ENCODE measurements at regions not wholly inside any gene's neighbourhood (a gene's known extent, or its start where the extent isn't known, plus 50 kb on each side); places are given as distances from the start of the nearest gene placed in this dataset.
"Not testable (repeated sequence)": the region's sequence is repeated elsewhere in the genome, so short reads cannot be mapped to it uniquely, and the experiment has no call there.

GRCh38 chr4:42824278-42824977 is 68.1 kb upstream of the GRXCR1 start:
- in situ Hi-C loops (cut with HindIII; ENCODE audit: low pct_ligation_motif_present, low pct_unique_long_range_greater_than_20kb, low sequenced_read_pairs) = no loop called here
- DNase-seq = no peak

DNA sequence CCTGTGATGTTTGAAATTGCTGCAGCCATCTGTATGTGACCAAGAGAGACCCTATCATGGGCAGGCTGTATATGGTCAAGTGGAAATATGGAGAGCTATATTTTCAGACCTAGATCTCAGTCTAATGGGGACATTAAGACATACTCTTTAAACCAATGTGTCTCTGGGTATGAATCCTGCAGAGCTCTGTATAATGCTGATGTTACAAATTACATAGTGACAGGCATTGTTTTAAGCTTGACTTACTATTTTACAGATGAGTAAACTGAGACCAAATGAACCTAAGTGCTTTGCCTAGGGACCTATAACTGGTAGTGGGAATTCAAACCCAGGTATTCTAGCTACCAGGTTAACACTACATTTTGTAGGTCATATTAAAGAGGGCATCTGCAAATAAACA is 71.3 kb upstream of the GRXCR1 start:
- DNase-seq = no peak
- in situ Hi-C loops (cut with HindIII; ENCODE audit: low pct_ligation_motif_present, low pct_unique_long_range_greater_than_20kb, low sequenced_read_pairs) = no loop called here

DNA sequence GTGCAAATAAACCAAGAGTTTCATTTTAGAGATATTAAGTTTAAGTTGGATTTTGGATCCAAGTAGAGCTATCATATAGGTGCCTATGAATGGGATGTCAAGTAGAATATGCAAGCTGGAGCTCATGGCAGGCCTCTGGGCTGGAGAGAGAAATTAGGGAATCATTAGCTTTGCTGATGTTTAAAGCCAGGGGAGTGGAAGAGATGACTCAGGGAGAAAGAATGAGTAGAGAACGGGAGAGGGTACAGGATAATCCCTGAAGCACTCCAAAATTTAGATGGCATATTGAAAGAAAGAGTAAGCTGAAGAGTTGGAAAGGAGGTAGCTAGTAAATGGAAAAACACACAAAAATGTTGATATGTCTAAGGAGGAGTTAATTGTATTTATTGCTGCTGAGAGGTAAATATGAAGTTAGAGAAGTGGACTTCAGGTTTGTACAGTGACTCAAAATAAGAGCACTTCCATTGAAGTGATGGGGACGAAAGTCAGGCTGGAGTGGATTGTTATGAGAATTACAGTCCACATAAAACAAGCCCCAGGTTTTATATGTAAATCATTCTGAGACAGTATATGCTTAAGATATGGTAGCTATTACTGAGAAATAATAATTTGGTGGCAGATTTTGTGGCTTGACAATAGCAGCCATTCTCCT is 72.5 kb upstream of the GRXCR1 start:
- peak; percentile 7 for DNase-seq
- in situ Hi-C loops (cut with HindIII; ENCODE audit: low pct_ligation_motif_present, low pct_unique_long_range_greater_than_20kb, low sequenced_read_pairs) = no loop called here

DNA sequence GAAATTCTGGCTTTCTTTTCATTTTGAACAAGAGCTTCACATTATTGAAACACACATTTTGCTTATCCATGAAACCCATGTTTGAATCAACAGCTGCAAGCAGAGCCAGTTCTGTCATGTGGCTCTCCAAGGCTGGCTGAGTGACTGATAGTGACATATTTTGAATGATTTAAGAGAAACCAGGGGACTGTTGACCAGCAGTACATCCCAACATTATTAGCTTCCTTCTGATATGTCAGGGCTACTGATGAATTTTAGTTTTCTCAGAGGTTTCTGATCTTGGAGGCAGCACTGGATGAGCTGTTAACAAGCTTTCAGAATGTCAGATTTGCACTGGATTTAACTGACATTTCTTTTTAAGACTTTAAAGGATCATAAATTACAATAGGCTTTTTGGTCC is 74.6 kb upstream of the GRXCR1 start:
- in situ Hi-C loops (cut with HindIII; ENCODE audit: low pct_ligation_motif_present, low pct_unique_long_range_greater_than_20kb, low sequenced_read_pairs) = no loop called here
- DNase-seq = no peak

- DNase-seq = no peak
These were observed 75.6 kb upstream of the GRXCR1 start for GRCh38 chr4:42816880-42817400.

GRCh38 chr4:42816189-42816879 is 76.2 kb upstream of the GRXCR1 start:
- in situ Hi-C loops (cut with HindIII; ENCODE audit: low pct_ligation_motif_present, low pct_unique_long_range_greater_than_20kb, low sequenced_read_pairs) = no loop called here
- DNase-seq = no peak

More at GRCh38 chr4:42816880-42817400, 75.6 kb upstream of the GRXCR1 start:
- in situ Hi-C loops (cut with HindIII; ENCODE audit: low pct_ligation_motif_present, low pct_unique_long_range_greater_than_20kb, low sequenced_read_pairs) = no loop called here

DNA sequence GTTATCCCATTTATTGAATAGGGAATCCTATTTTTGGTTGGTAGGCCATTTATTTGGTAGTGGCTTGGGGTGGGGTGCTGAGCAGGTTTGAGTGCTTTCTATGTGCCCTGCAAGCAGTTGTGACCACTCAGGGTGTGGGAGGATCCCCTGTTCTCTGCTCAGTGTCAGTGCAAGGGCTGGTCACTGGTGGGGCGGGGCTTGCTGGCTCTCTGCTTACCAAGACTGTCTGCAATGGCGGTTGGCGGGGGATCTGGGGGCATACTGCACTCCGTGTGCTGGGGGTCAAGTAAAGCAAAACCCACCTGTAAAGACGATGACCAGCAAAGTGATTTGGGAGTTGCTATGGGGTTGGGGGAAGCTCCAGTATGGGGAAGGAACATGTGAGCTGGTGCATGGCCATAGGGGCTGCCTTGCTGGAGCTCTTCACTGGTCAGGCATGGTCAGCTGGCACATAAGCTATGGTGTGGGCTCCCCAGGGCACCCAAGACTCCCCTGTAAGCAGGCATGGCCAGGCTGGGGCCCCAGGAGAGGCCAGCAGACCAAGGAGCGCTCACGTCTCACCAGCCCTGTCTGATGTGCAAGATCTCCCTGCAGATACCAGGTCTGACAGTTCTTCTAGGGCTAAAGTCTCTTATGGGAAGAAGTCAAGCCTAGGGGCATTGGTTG is 83.0 kb upstream of the GRXCR1 start:
- DNase-seq = no peak
- in situ Hi-C loops (cut with HindIII; ENCODE audit: low pct_ligation_motif_present, low pct_unique_long_range_greater_than_20kb, low sequenced_read_pairs) = no loop called here

DNA sequence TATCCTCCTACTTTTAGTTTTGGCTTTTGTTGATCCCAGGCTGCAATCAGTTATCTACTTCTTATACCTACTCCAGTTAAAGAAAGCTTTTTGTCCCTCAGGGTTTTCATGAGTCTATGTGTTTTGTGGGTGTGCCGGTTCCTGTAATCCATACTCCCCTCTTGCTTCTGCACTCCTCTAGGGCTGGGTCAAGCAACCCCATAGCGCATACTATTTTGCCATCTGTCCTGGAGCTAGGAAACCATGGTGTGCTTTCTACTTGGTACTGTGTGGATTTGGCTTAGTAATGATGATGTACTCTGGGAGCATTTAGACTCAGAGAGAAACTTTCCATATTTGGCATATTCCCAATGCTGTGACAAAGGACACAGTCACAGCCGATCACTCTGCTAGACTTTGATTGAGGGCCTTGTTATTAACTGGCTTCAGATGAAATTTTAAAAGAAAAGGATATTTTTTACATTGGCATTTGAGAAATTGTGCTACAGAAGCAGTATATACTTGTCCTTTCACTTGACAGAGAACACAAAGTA is 86.1 kb upstream of the GRXCR1 start:
- no peak for DNase-seq
- in situ Hi-C loops (cut with HindIII; ENCODE audit: low pct_ligation_motif_present, low pct_unique_long_range_greater_than_20kb, low sequenced_read_pairs) = no loop called here

- in situ Hi-C loops (cut with HindIII; ENCODE audit: low pct_ligation_motif_present, low pct_unique_long_range_greater_than_20kb, low sequenced_read_pairs) = no loop called here
- no peak for DNase-seq
These were observed 103.4 kb upstream of the GRXCR1 start for GRCh38 chr4:42789041-42789567.

DNA sequence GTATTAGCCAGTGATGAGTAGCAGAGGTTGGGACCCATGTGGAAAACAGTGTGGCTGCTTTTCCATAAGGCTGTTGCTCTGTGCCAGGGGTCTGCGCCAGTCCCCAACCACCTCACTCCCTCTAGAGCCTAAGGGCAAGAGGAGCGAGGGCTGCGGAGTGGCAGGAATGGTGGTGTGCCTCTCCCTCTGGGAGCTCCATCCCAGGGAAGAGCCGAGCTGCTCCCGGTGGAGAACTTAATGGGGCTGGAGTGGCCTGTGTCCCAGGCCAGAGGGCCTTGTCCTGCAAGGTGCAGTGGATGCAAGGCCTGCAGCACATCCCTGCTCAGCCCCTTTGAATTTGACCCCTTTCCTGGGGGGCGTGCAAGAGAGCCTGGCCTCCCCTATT is 105.4 kb upstream of the GRXCR1 start:
- in situ Hi-C loops (cut with HindIII; ENCODE audit: low pct_ligation_motif_present, low pct_unique_long_range_greater_than_20kb, low sequenced_read_pairs) = no loop called here
- DNase-seq = no peak

GRCh38 chr4:42786350-42787078 is 106.0 kb upstream of the GRXCR1 start:
- in situ Hi-C loops (cut with HindIII; ENCODE audit: low pct_ligation_motif_present, low pct_unique_long_range_greater_than_20kb, low sequenced_read_pairs) = no loop called here
- DNase-seq = no peak

DNA sequence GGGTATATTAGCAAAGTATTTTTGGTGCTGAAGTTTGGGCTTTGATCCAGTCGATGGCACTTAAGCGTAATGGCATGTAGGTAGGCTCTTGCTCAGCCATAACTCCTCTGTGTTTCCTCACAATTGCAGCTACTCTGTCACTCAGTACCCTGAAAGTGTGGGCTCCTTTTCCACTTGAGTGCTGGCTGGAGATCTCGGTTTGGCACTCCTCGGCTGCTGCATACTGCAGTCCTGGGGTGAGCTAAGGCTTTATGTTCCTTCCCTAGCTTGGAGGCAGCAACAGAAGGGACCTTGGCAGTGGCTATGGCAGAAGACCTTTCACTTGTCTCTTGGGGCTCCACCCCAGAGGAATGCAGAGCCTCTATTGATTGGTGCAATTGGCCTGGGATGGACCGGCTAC is 106.7 kb upstream of the GRXCR1 start:
- in situ Hi-C loops (cut with HindIII; ENCODE audit: low pct_ligation_motif_present, low pct_unique_long_range_greater_than_20kb, low sequenced_read_pairs) = no loop called here
- DNase-seq = no peak

GRCh38 chr4:42781315-42781714 is 111.2 kb upstream of the GRXCR1 start:
- in situ Hi-C loops (cut with HindIII; ENCODE audit: low pct_ligation_motif_present, low pct_unique_long_range_greater_than_20kb, low sequenced_read_pairs) = no loop called here

DNA sequence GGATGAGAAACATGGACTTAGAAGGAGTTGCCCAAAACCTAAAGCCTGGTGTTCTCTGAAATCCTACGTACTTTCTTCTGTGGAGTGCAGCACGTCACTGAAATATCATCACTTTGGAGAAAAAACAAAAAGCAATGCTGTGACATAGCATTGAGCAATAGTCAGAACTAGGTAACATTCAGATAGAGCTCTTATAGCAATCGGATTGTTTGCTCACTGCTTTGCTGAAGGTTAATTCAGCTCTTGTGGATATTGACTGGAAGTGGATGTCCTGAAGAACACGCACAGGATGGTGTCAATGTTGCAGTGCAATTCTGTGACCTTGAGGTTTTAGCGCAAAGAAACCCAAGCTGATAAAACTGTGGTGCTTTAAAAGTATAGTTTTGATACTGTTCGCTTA is 114.2 kb upstream of the GRXCR1 start:
- in situ Hi-C loops (cut with HindIII; ENCODE audit: low pct_ligation_motif_present, low pct_unique_long_range_greater_than_20kb, low sequenced_read_pairs) = no loop called here
- no peak for DNase-seq

More at GRCh38 chr4:42781315-42781714, 111.2 kb upstream of the GRXCR1 start:
- DNase-seq = no peak

DNA sequence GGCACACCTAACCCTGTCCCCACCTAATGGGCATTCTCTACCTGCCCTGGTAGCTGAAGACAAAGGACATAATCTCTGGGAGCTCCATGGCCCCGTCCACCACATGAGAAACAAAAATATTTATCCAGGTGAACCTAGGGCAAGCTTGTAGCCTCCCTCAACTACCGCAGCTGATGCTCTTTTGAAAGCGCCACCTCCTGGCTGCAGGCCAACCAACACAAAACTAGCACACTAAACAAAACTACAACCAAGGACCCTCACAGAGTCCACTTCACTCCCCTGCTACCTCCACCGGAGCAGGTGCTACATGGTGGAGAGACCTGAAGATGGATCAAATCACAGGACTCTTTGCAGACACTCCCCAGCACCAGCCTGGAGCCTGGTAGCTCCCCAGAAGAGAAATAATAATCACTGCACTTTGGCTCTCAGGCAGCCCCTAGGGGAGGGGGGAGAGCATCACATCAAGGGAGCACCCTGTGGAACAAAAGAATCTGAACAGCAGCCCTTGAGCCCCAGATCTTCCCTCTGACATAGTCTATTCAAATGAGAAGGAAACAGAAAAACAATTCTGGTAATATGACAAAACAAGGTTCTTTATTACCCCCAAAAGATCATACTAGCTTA is 111.3 kb upstream of the ATP8A1 start:
- in situ Hi-C loops (cut with HindIII; ENCODE audit: low pct_ligation_motif_present, low pct_unique_long_range_greater_than_20kb, low sequenced_read_pairs) = no loop called here
- no peak for DNase-seq

- no peak for DNase-seq
- in situ Hi-C loops (cut with HindIII; ENCODE audit: low pct_ligation_motif_present, low pct_unique_long_range_greater_than_20kb, low sequenced_read_pairs) = no loop called here
These were observed 110.8 kb upstream of the ATP8A1 start for GRCh38 chr4:42767669-42768068.

- in situ Hi-C loops (cut with HindIII; ENCODE audit: low pct_ligation_motif_present, low pct_unique_long_range_greater_than_20kb, low sequenced_read_pairs) = no loop called here
- DNase-seq = no peak
These were observed 104.9 kb upstream of the ATP8A1 start for GRCh38 chr4:42761804-42762203.

DNA sequence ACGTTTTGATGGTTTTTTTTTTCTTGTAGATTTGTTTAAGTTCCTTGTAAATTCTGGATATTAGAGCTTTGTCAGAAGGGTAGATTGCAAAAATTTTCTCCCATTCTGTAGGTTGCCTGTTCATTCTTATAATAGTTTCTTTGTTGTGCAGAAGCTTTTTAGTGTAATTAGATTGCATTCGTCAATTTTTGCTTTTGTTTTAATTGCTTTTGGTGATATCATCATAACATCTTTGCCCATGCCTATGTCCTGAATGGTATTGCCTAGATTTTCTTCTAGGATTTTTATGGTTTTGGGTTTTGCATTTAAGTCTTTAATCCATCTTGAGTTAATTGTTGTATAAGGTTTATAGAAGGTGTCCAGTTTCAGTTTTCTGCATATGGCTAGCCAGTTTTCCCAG is 98.1 kb upstream of the ATP8A1 start:
- DNase-seq; in situ Hi-C loops (cut with HindIII; ENCODE audit: low pct_ligation_motif_present, low pct_unique_long_range_greater_than_20kb, low sequenced_read_pairs): not testable (repeated sequence)
